Vagina (tissue), 2 donors: ENCODE measurements at regions not wholly inside any gene's neighbourhood (a gene's known extent, or its start where the extent isn't known, plus 50 kb on each side); places are given as distances from the start of the nearest gene placed in this dataset.

Source experiments
- DNase-seq, 2 donors: peaks; one replicate each; pipeline ENCODE4 v3.0.0-alpha.2; 2017; ENCODE audit errors: extremely low spot score in 2 of 2
- H3K27ac ChIP-seq: fragments of 200-600 bp; sonication (generic); one replicate; pipeline ENCODE4 v1.5.1; 2019
- H3K27me3 ChIP-seq: fragments of 200-600 bp; sonication (generic); one replicate; pipeline ENCODE4 v1.5.1; 2019
- H3K36me3 ChIP-seq, 2 donors: fragments of 200-600 bp; sonication (generic); one replicate each; pipeline ENCODE4 v1.5.1; 2017 to 2019
- H3K4me1 ChIP-seq: fragments of 200-600 bp; sonication (generic); one replicate; pipeline ENCODE4 v1.5.1; 2019
- H3K4me3 ChIP-seq, 2 donors: fragments of 200-600 bp; sonication (generic); 1 replicate in 1 of 2; 2 replicates in 1 of 2; pipeline ENCODE4 v1.5.1; 2016 to 2019
- H3K9me3 ChIP-seq: fragments of 200-600 bp; sonication (generic); one replicate; pipeline ENCODE4 v1.5.1; 2019
- POLR2A ChIP-seq, 2 donors: fragments of 450-650 bp; IDR thresholded peaks; one replicate each; pipeline ENCODE4 v1.6.1; 2017; ENCODE audit warnings: antibody characterized with exemption in 2 of 2, mild to moderate bottlenecking in 2 of 2, moderate library complexity in 2 of 2
- POLR2AphosphoS5 ChIP-seq, 2 donors: sonication (generic); formaldehyde crosslinking; IDR thresholded peaks; one replicate each; pipeline ENCODE4 v1.9.0; 2017; ENCODE audit warnings: antibody characterized with exemption in 2 of 2, mild to moderate bottlenecking in 2 of 2, low read depth in 1 of 2; ENCODE audit not compliant: insufficient read depth in 1 of 2
- intact Hi-C: fragments of 100-400 bp; cut with DNase I; formaldehyde crosslinking; loops from one replicate; pipeline ENCODE4 v1.15.1; 2023
- TF ChIP-seq, protein P1 (sequence below), 3 experiments: fragments of 450-650 bp in 2 of 3; fragments of 200-600 bp in 1 of 3; sonication (generic) in 1 of 3; IDR thresholded peaks; one replicate each; pipeline ENCODE4 v1.5.1; 2017 to 2019; ENCODE audit warnings: antibody characterized with exemption in 3 of 3, mild to moderate bottlenecking in 2 of 3, moderate library complexity in 2 of 3

DNA sequence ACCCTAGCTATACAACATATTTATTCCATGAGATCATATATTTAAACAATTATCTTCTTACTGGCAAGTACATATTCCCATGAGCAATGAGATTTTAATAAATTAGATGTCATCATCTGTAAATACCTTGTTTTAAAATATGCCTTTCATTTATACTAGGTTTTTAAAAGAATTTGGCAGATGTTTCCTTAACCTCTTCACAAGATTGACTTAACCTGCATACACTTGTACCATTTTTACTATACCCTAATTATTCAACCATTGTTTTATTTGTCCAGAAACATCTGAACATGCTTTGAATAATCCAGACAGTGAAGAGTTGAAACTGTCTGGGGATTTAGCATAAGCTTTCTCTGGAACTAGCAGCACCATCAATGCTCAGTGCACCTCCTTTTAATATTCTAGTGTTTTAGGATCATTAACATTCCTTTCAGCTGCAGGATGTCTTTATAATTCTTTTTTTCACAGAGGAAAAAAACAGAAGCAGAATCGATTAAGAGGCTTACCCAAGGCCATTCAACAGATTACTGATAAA is 188.0 kb upstream of the TENT5A start:
- no peak overlapping the region for H3K4me3 ChIP-seq
- no peaks in the 10 kb centered on the region for H3K9me3 ChIP-seq
- DNase-seq: no peak
- no peaks in the 10 kb centered on the region for H3K27me3 ChIP-seq
- TF ChIP-seq POLR2A (IDR thresholded peaks at IDR 0.05) (no peak), POLR2AphosphoS5 (IDR thresholded peaks at IDR 0.05; ENCODE audit: insufficient read depth in 1 of 2, low read depth in 1 of 2) (no peak)
- TF ChIP-seq, protein P1, sequence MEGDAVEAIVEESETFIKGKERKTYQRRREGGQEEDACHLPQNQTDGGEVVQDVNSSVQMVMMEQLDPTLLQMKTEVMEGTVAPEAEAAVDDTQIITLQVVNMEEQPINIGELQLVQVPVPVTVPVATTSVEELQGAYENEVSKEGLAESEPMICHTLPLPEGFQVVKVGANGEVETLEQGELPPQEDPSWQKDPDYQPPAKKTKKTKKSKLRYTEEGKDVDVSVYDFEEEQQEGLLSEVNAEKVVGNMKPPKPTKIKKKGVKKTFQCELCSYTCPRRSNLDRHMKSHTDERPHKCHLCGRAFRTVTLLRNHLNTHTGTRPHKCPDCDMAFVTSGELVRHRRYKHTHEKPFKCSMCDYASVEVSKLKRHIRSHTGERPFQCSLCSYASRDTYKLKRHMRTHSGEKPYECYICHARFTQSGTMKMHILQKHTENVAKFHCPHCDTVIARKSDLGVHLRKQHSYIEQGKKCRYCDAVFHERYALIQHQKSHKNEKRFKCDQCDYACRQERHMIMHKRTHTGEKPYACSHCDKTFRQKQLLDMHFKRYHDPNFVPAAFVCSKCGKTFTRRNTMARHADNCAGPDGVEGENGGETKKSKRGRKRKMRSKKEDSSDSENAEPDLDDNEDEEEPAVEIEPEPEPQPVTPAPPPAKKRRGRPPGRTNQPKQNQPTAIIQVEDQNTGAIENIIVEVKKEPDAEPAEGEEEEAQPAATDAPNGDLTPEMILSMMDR (IDR thresholded peaks at IDR 0.05): no peak
- no peak overlapping the region for H3K27ac ChIP-seq
- H3K4me1 ChIP-seq: no peaks in the 10 kb centered on the region
- H3K36me3 ChIP-seq: no peaks in the 10 kb centered on the region
- intact Hi-C loops: no loop called here

DNA sequence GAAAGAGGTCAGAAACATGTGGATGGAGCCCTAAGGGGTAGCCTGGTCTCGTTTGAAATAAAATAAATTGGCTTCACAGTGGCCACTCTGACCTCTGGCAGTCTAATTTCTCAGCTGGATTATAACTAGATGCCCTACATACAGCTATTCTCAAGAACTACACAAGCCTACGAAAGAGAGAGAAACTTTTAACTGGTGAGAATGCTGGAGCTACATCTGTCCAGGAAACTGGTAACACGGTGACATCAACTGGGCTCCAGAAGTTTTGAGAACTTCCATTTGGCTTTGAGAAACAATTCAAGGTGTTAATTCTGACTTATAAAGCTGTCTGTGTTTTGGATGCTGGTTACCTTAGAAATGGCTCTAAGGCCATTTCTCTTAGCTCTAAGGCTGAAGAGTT is 187.3 kb upstream of the TENT5A start:
- no peak overlapping the region for H3K27ac ChIP-seq
- H3K4me1 ChIP-seq: no peaks in the 10 kb centered on the region
- no peak overlapping the region for H3K4me3 ChIP-seq
- TF ChIP-seq POLR2A (IDR thresholded peaks at IDR 0.05) (no peak), POLR2AphosphoS5 (IDR thresholded peaks at IDR 0.05; ENCODE audit: insufficient read depth in 1 of 2, low read depth in 1 of 2) (no peak)
- TF ChIP-seq, protein P1 (IDR thresholded peaks at IDR 0.05): no peak
- DNase-seq: no peak
- H3K36me3 ChIP-seq: no peaks in the 10 kb centered on the region
- intact Hi-C loops: no loop called here
- H3K9me3 ChIP-seq: no peaks in the 10 kb centered on the region
- no peaks in the 10 kb centered on the region for H3K27me3 ChIP-seq

DNA sequence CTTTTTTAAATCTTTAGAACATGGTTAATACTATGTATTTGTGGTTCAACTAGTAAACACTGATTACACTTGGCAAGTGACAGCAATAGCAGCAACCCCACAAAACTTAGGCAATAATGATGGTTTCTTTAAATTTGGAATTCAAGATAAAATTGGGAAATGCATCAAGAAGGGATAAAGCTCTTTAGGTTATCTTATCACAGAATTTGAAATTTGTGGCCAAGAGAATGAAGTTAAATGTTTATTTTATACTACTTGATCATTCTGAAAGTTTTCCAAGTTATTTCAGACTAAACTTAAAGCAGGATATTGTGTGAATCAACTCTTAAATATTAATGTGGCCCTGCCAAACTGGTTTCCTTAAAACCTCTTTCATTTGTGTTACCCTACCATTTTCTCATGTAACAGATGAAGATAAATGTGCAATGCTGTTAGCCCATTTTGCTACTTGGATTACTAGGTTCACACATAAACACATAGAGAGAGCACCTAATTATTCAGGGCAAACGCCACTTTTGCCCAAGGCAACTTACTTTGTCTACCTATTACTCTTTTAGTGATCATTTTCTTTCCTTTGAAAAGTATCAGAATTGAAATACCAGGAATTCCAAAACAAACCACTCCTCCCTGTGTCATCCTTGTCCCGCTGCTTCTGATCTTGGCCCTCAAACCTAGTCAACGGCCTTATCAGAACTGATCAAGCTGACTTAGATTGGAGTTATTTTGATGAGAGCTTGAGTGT is 186.7 kb upstream of the TENT5A start:
- Histone ChIP-seq H3K27ac (no peak overlapping the region), H3K9me3 (no peaks in the 10 kb centered on the region), H3K36me3 (no peaks in the 10 kb centered on the region), H3K4me3 (no peak overlapping the region), H3K4me1 (no peaks in the 10 kb centered on the region), H3K27me3 (no peaks in the 10 kb centered on the region)
- intact Hi-C loops: no loop called here
- DNase-seq: no peak
- TF ChIP-seq POLR2AphosphoS5 (IDR thresholded peaks at IDR 0.05; ENCODE audit: insufficient read depth in 1 of 2, low read depth in 1 of 2) (no peak), POLR2A (IDR thresholded peaks at IDR 0.05) (no peak)
- TF ChIP-seq, protein P1 (IDR thresholded peaks at IDR 0.05): no peak

DNA sequence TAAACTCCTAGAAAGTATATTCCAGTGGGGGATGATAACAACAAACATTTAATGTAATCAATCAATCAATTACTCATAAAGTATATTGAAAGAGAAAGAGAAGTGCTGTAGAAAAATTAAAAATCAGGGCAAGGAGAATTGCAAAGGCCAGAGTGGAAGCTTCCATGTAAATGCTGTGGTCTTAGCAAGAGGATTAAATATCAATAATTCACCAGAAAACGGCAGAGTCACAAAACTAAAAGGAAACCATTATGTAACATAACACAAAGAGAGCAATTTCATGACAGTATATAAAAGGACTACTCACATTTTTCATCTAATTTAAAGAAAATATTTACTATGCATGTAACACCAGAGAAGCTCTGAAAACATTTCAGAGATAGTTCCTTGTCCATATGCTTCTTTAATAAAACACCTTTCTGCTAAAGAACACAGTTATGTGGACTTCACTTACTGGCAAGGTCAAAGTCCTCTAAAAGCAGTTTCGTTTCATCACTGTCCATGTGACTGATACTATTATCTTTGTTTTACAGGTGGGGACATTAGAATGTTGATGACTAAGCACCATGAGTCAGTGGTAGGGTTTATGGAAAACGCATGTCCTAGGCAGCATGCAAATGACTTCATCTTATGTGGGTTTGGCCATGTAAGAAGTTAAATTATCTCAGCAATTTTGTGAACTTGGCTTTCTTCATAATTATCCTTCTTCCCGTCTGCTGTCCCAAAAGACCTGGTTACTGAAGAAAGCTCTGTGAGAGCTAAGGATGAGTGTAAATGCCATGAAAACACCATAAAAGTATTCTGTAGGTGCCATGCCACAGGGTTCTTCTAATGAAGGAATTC is 185.8 kb upstream of the TENT5A start:
- no peak overlapping the region for H3K27ac ChIP-seq
- intact Hi-C loops: no loop called here

More for the DNA sequence above, 185.8 kb upstream of the TENT5A start:
- Histone ChIP-seq H3K27me3 (no peaks in the 10 kb centered on the region), H3K36me3 (no peaks in the 10 kb centered on the region), H3K4me3 (no peak overlapping the region), H3K4me1 (no peaks in the 10 kb centered on the region), H3K9me3 (no peaks in the 10 kb centered on the region)
- TF ChIP-seq, protein P1 (IDR thresholded peaks at IDR 0.05): no peak
- TF ChIP-seq POLR2A (IDR thresholded peaks at IDR 0.05) (no peak), POLR2AphosphoS5 (IDR thresholded peaks at IDR 0.05; ENCODE audit: insufficient read depth in 1 of 2, low read depth in 1 of 2) (no peak)
- no peak for DNase-seq
